Keratinocyte (primary cell): ENCODE measurements at regions not wholly inside any gene's neighbourhood (a gene's known extent, or its start where the extent isn't known, plus 50 kb on each side); places are given as distances from the start of the nearest gene placed in this dataset.

Experiments
- DNase-seq: peaks from one replicate; pipeline ENCODE4 v3.0.0-alpha.2; 2011; ENCODE audit warnings: low read depth, missing footprints, low spot score
- FAIRE-seq: peaks from 2 replicates; lab custom pipeline; 2011; peaks lifted over from hg19 to GRCh38; lab: Jason Lieb, UNC
- H2AFZ ChIP-seq: 2 replicates; pipeline ENCODE4 v1.6.0; 2012; ENCODE audit warnings: low read length, control low read depth, inconsistent platforms; ENCODE audit not compliant: control insufficient read depth
- H3K27ac ChIP-seq: 2 replicates; pipeline ENCODE4 v1.5.1; 2011; ENCODE audit warnings: low read length; ENCODE audit not compliant: control insufficient read depth, insufficient read depth
- H3K27me3 ChIP-seq: 3 replicates; pipeline ENCODE4 v1.6.0; 2011; ENCODE audit warnings: low read length; ENCODE audit not compliant: control insufficient read depth, insufficient read depth; ENCODE audit errors: extremely low read depth
- H3K36me3 ChIP-seq, 2 experiments: 2 replicates in 1 of 2; 3 replicates in 1 of 2; pipeline ENCODE4 v1.5.1; 2011; ENCODE audit warnings: low read length in 2 of 2, mild to moderate bottlenecking in 1 of 2; ENCODE audit not compliant: control insufficient read depth in 2 of 2, insufficient read depth in 2 of 2; ENCODE audit errors: extremely low read depth in 1 of 2
- H3K4me1 ChIP-seq: 3 replicates; pipeline ENCODE4 v1.5.1; 2011; ENCODE audit warnings: low read length; ENCODE audit not compliant: control insufficient read depth, insufficient read depth; ENCODE audit errors: extremely low read depth
- H3K4me2 ChIP-seq: 3 replicates; pipeline ENCODE4 v1.6.0; 2011; ENCODE audit warnings: low read depth, low read length; ENCODE audit not compliant: control insufficient read depth, insufficient read depth; ENCODE audit errors: extremely low read depth
- H3K4me3 ChIP-seq, 3 experiments: fragments of 200-600 bp in 1 of 3; sonication (generic) in 1 of 3; 2 replicates in 2 of 3; 3 replicates in 1 of 3; pipeline ENCODE4 v1.5.1; 2011 to 2016; ENCODE audit warnings: low read length in 3 of 3, mild to moderate bottlenecking in 3 of 3, control low read depth in 2 of 3, inconsistent platforms in 1 of 3, low read depth in 1 of 3, mixed read lengths in 1 of 3, mixed run types in 1 of 3, moderate library complexity in 1 of 3; ENCODE audit not compliant: control insufficient read depth in 2 of 3, insufficient read depth in 2 of 3; ENCODE audit errors: extremely low read depth in 1 of 3
- H3K79me2 ChIP-seq: 2 replicates; pipeline ENCODE4 v1.6.0; 2012; ENCODE audit warnings: low read length; ENCODE audit not compliant: control insufficient read depth, insufficient read depth
- H3K9ac ChIP-seq: 3 replicates; pipeline ENCODE4 v1.6.0; 2011; ENCODE audit warnings: low read length; ENCODE audit not compliant: control insufficient read depth, insufficient read depth; ENCODE audit errors: extremely low read depth
- H3K9me1 ChIP-seq: 3 replicates; pipeline ENCODE4 v1.6.0; 2011; ENCODE audit warnings: low read length; ENCODE audit not compliant: control insufficient read depth, insufficient read depth; ENCODE audit errors: extremely low read depth
- H3K9me3 ChIP-seq: 2 replicates; pipeline ENCODE4 v1.5.1; 2012; ENCODE audit warnings: low read depth, low read length; ENCODE audit not compliant: control insufficient read depth
- H4K20me1 ChIP-seq: 3 replicates; pipeline ENCODE4 v1.6.0; 2011; ENCODE audit warnings: low read length; ENCODE audit not compliant: control insufficient read depth, insufficient read depth; ENCODE audit errors: extremely low read depth
- CTCF ChIP-seq, 3 experiments: IDR thresholded peaks in 1 of 3; conservative IDR thresholded peaks in 1 of 3; optimal IDR thresholded peaks in 1 of 3; 2 replicates in 2 of 3; 3 replicates in 1 of 3; pipeline versions ENCODE3 to v1.5.1; 2011; ENCODE audit warnings: low read length in 3 of 3, mild to moderate bottlenecking in 3 of 3, moderate library complexity in 2 of 3, control low read depth in 1 of 3, inconsistent platforms in 1 of 3; ENCODE audit not compliant: insufficient read depth in 2 of 3; ENCODE audit errors: extremely low read depth in 1 of 3
- EZH2 ChIP-seq: IDR thresholded peaks from one replicate; pipeline ENCODE4 v1.6.1; 2012; ENCODE audit warnings: inconsistent platforms, mild to moderate bottlenecking, low read length, moderate library complexity
- dilution Hi-C: fragments of 300-500 bp; cut with MboI; formaldehyde crosslinking; loops from one replicate; pipeline ENCODE4 v1.7.0; 2020; ENCODE audit warnings: low sequenced_read_pairs; ENCODE audit not compliant: extremely low pct_ligation_motif_present

- no peak overlapping the region for H3K4me2 ChIP-seq
- H3K27me3 ChIP-seq = no peaks in the 10 kb centered on the region
- no peak overlapping the region for H2AFZ ChIP-seq
- FAIRE-seq (no peak), DNase-seq (no peak)
- H3K9ac ChIP-seq = no peak overlapping the region
- H3K36me3 ChIP-seq = no peaks in the 10 kb centered on the region
- dilution Hi-C loops = loop anchor here (10.0 kb wide), 1 partner anchor 1134 kb away; no protein-coding TSS in a partner anchor
- no peak overlapping the region for H3K27ac ChIP-seq
- peaks cover 5% of the 10 kb centered on the region for H3K4me1 ChIP-seq
- no peaks in the 10 kb centered on the region for H4K20me1 ChIP-seq
- H3K79me2 ChIP-seq = no peaks in the 10 kb centered on the region
- H3K9me1 ChIP-seq = no peaks in the 10 kb centered on the region
- no peak overlapping the region for H3K4me3 ChIP-seq
- no peaks in the 10 kb centered on the region for H3K9me3 ChIP-seq
- TF ChIP-seq EZH2 = no peak
- no peak for TF ChIP-seq CTCF (optimal IDR thresholded peaks at IDR 0.05 in 1 of 3, IDR thresholded peaks at IDR 0.05 in 1 of 3, conservative IDR thresholded peaks at IDR 0.05 in 1 of 3; ENCODE audit: extremely low read depth in 1 of 3, insufficient read depth in 2 of 3, low read length in 3 of 3)
Observed at GRCh38 chr6:8710668-8711431, 275.5 kb upstream of the SLC35B3 start.

- DNase-seq (no peak), FAIRE-seq (peak; percentile 87)
- Histone ChIP-seq H4K20me1 (no peaks in the 10 kb centered on the region), H3K9me1 (no peaks in the 10 kb centered on the region), H3K4me1 (peaks cover 5% of the 10 kb centered on the region), H2AFZ (peak overlapping the region; percentile 82), H3K79me2 (no peaks in the 10 kb centered on the region), H3K27me3 (no peaks in the 10 kb centered on the region), H3K27ac (no peak overlapping the region), H3K4me3 (peak overlapping the region in 1 of 3 experiments; percentile 29), H3K9ac (no peak overlapping the region), H3K36me3 (no peaks in the 10 kb centered on the region), H3K4me2 (peak overlapping the region; percentile 78), H3K9me3 (no peaks in the 10 kb centered on the region)
- peak; percentile 30 to 54 (median 44) for TF ChIP-seq CTCF (optimal IDR thresholded peaks at IDR 0.05 in 1 of 3, IDR thresholded peaks at IDR 0.05 in 1 of 3, conservative IDR thresholded peaks at IDR 0.05 in 1 of 3; ENCODE audit: extremely low read depth in 1 of 3, insufficient read depth in 2 of 3, low read length in 3 of 3)
- TF ChIP-seq EZH2 = no peak
- dilution Hi-C loops = no loop called here
Observed at GRCh38 chr6:8707956-8708772, 272.8 kb upstream of the SLC35B3 start.
